Activated CD8-positive, alpha-beta memory T cell treated with anti-CD3 and anti-CD28 coated beads, Interleukin-2, amount 10 ng/mL, durations not matched to agents 7 days and 5 days (primary cell): ENCODE measurements at regions not wholly inside any gene's neighbourhood (a gene's known extent, or its start where the extent isn't known, plus 50 kb on each side); places are given as distances from the start of the nearest gene placed in this dataset.
"Not testable (repeated sequence)": the region's sequence is repeated elsewhere in the genome, so short reads cannot be mapped to it uniquely, and the experiment has no call there.

Experiments used
- ATAC-seq: fragments of 150-1000 bp; cut with Tn5 transposase; one replicate; pipeline ENCODE4 v1.10.0; 2021; ENCODE audit warnings: moderate library complexity
- CTCF ChIA-PET: fragments of 350-600 bp; sonication (Branson Sonifier 250); formaldehyde crosslinking; loops from one replicate; lab custom pipeline; 2021; ENCODE audit warnings: antibody characterized with exemption; lab: Charles Lee
- DNase-seq: peaks from one replicate; pipeline ENCODE4 v3.0.0-alpha.2; 2020
- H3K27ac Mint-ChIP-seq: one replicate; pipeline ENCODE4 v1.8.0; 2021; ENCODE audit warnings: mild to moderate bottlenecking, mixed read lengths
- H3K27me3 Mint-ChIP-seq: one replicate; pipeline ENCODE4 v1.8.0; 2021; ENCODE audit warnings: mixed read lengths
- H3K36me3 Mint-ChIP-seq: one replicate; pipeline ENCODE4 v1.8.0; 2021; ENCODE audit warnings: mild to moderate bottlenecking, mixed read lengths
- H3K4me1 Mint-ChIP-seq: one replicate; pipeline ENCODE4 v1.8.0; 2021; ENCODE audit warnings: mixed read lengths
- H3K4me3 Mint-ChIP-seq: one replicate; pipeline ENCODE4 v1.8.0; 2021; ENCODE audit warnings: mild to moderate bottlenecking, moderate library complexity, mixed read lengths
- H3K9me3 Mint-ChIP-seq: one replicate; pipeline ENCODE4 v1.8.0; 2022; ENCODE audit warnings: low read depth, mixed read lengths

- no peak for ATAC-seq
- Mint-ChIP-seq H3K4me3 (no peak overlapping the region), H3K27ac (no peak overlapping the region), H3K9me3 (no peaks in the 10 kb centered on the region), H3K27me3 (no peaks in the 10 kb centered on the region), H3K4me1 (no peaks in the 10 kb centered on the region), H3K36me3 (no peaks in the 10 kb centered on the region)
- CTCF ChIA-PET, result no interaction called here
- no peak for DNase-seq
Observed at GRCh38 chrX:129361576-129361975, 161.7 kb downstream of the SMARCA1 start.

DNA sequence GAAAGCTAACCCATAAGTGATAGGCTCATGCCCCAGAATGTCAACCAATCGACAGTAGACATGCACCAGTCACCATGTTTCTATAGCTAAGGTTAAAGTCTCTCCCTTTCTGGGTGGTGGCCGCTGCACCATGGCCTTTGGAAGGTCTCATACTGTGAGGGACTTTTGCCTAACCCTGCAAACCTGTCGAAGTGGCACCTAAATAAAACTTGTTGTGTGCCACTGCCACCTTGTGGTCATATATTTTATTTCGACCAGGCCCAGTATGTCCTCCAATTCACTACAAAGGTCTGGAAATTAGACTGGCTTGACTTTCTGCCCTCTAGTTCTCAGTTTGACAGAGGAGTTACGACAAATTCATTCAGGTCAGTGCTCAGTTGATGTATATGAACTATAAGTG, 163.1 kb downstream of the SMARCA1 start:
- CTCF ChIA-PET, result no interaction called here
- ATAC-seq, result peak; percentile 45

DNA sequence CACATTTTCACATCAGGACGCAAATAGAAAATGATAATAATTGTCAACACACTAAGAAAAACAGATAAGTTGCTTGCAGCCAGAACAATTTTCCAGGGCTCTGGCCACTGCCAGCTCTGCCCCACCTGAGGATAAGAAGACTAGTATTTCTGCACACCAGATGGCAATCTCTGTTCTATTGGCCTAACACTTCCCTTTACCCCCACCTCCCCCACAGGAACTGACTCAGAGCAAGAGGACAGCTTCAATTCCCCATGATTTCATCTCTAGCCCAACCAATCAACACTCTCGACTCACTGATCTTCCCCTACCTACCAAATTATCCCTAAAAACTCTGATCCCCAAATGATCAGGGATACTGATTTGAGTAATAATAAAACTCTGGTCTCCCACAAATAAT, 164.0 kb downstream of the SMARCA1 start:
- Mint-ChIP-seq H3K27me3 (no peaks in the 10 kb centered on the region), H3K27ac (no peak overlapping the region), H3K36me3 (no peaks in the 10 kb centered on the region), H3K4me3 (no peak overlapping the region), H3K9me3 (no peaks in the 10 kb centered on the region), H3K4me1 (no peaks in the 10 kb centered on the region)
- CTCF ChIA-PET, result no interaction called here
- ATAC-seq, result no peak
- no peak for DNase-seq

More for the DNA sequence above, 163.1 kb downstream of the SMARCA1 start:
- Mint-ChIP-seq H3K27ac (no peak overlapping the region), H3K36me3 (no peaks in the 10 kb centered on the region), H3K4me1 (no peaks in the 10 kb centered on the region), H3K4me3 (no peak overlapping the region), H3K9me3 (no peaks in the 10 kb centered on the region), H3K27me3 (no peaks in the 10 kb centered on the region)
- DNase-seq, result peak; percentile 44

DNA sequence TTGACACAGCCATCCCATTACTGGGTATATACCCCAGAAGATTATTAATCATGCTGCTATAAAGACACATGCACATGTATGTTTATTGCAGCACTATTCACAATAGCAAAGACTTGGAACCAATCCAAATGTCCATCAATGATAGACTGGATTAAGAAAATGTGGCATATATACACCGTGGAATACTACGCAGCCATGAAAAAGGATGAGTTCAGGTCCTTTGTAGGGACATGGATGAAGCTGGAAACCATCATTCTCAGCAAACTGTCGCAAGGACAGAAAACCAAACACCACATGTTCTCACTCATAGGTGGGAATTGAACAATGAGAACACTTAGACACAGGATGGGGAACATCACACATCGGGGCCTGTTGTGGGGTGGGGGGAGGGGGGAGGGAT, 165.9 kb downstream of the SMARCA1 start:
- H3K4me1 Mint-ChIP-seq, DNase-seq, CTCF ChIA-PET, H3K36me3 Mint-ChIP-seq, H3K9me3 Mint-ChIP-seq, H3K4me3 Mint-ChIP-seq, H3K27ac Mint-ChIP-seq, ATAC-seq, H3K27me3 Mint-ChIP-seq: not testable (repeated sequence)

GRCh38 chrX:129347291-129347690, 176.0 kb downstream of the SMARCA1 start:
- Mint-ChIP-seq H3K4me1 (no peaks in the 10 kb centered on the region), H3K27me3 (no peaks in the 10 kb centered on the region), H3K27ac (no peak overlapping the region), H3K9me3 (no peaks in the 10 kb centered on the region), H3K36me3 (no peaks in the 10 kb centered on the region), H3K4me3 (no peak overlapping the region)
- DNase-seq (no peak), ATAC-seq (no peak)
- CTCF ChIA-PET, result no interaction called here

- Mint-ChIP-seq H3K36me3 (no peaks in the 10 kb centered on the region), H3K4me1 (no peaks in the 10 kb centered on the region), H3K27me3 (no peaks in the 10 kb centered on the region), H3K4me3 (no peak overlapping the region), H3K27ac (no peak overlapping the region), H3K9me3 (no peaks in the 10 kb centered on the region)
- CTCF ChIA-PET, result no interaction called here
- no peak for DNase-seq
- ATAC-seq, result no peak
Observed at GRCh38 chrX:129346574-129346973, 176.7 kb downstream of the SMARCA1 start.

DNA sequence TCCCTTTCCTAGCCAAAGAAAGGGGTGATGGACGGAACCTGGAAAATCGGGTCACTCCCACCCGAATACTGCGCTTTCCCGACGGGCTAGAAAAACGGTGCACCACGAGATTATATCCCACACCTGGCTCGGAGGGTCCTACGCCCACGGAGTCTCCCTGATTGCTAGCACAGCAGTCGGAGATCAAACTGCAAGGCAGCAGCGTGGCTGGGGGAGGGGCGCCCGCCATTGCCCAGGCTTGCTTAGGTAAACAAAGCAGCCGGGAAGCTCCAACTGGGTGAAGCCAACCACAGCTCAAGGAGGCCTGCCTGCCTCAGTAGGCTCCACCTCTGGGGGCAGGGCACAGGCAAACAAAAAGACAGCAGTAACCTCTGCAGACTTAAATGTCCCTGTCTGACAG, 186.0 kb downstream of the SMARCA1 start:
- H3K4me3 Mint-ChIP-seq, H3K36me3 Mint-ChIP-seq, H3K9me3 Mint-ChIP-seq, H3K27ac Mint-ChIP-seq, H3K27me3 Mint-ChIP-seq, ATAC-seq, DNase-seq, CTCF ChIA-PET, H3K4me1 Mint-ChIP-seq: not testable (repeated sequence)

- H3K27ac Mint-ChIP-seq, result no peak overlapping the region
- ATAC-seq (no peak), DNase-seq (no peak)
- H3K4me1 Mint-ChIP-seq, result no peaks in the 10 kb centered on the region
- CTCF ChIA-PET, result no interaction called here
- H3K9me3 Mint-ChIP-seq, result no peaks in the 10 kb centered on the region
- no peaks in the 10 kb centered on the region for H3K36me3 Mint-ChIP-seq
- H3K27me3 Mint-ChIP-seq, result no peaks in the 10 kb centered on the region
- H3K4me3 Mint-ChIP-seq, result no peak overlapping the region
Observed at GRCh38 chrX:129323115-129323514, 200.2 kb downstream of the SMARCA1 start.

GRCh38 chrX:129318375-129318774, 204.9 kb downstream of the SMARCA1 start:
- Mint-ChIP-seq H3K27me3 (no peaks in the 10 kb centered on the region), H3K36me3 (no peaks in the 10 kb centered on the region), H3K4me3 (no peak overlapping the region), H3K4me1 (no peaks in the 10 kb centered on the region), H3K9me3 (no peaks in the 10 kb centered on the region), H3K27ac (no peak overlapping the region)
- CTCF ChIA-PET, result no interaction called here
- no peak for ATAC-seq
- no peak for DNase-seq

- Mint-ChIP-seq H3K27me3 (no peaks in the 10 kb centered on the region), H3K9me3 (no peaks in the 10 kb centered on the region), H3K27ac (no peak overlapping the region), H3K4me1 (no peaks in the 10 kb centered on the region), H3K4me3 (no peak overlapping the region), H3K36me3 (no peaks in the 10 kb centered on the region)
- ATAC-seq (no peak), DNase-seq (no peak)
- CTCF ChIA-PET, result no interaction called here
Observed at GRCh38 chrX:129316461-129316860, 206.8 kb downstream of the SMARCA1 start.

- Mint-ChIP-seq H3K4me3 (no peak overlapping the region), H3K9me3 (no peaks in the 10 kb centered on the region), H3K27ac (no peak overlapping the region), H3K27me3 (no peaks in the 10 kb centered on the region), H3K36me3 (no peaks in the 10 kb centered on the region), H3K4me1 (no peaks in the 10 kb centered on the region)
- DNase-seq (no peak), ATAC-seq (no peak)
- CTCF ChIA-PET, result no interaction called here
Observed at GRCh38 chrX:129310000-129310399, 213.3 kb downstream of the SMARCA1 start.

DNA sequence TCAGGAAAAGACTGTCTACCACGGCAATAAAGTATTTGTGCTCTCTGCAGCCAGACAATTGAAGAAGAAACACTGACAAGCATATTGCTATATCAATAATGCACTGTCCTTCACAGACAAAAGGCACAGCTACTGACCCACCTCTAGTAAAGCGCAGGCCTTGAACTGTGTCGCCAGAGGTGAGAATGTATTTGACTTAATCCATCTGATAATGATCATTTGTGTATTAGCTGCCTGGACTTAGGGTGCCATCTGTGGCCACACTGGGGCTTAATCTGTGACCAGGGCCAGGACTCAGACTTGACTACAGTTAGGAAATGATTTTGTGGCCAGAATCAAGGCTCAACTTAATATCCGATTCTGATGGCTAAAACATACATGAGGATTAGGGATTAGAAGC, 260.4 kb downstream of the SMARCA1 start:
- Mint-ChIP-seq H3K9me3 (no peaks in the 10 kb centered on the region), H3K36me3 (no peaks in the 10 kb centered on the region), H3K27me3 (peaks cover 2% of the 10 kb centered on the region), H3K4me1 (no peaks in the 10 kb centered on the region), H3K27ac (no peak overlapping the region), H3K4me3 (no peak overlapping the region)
- DNase-seq, result no peak
- ATAC-seq, result no peak
- CTCF ChIA-PET, result no interaction called here

DNA sequence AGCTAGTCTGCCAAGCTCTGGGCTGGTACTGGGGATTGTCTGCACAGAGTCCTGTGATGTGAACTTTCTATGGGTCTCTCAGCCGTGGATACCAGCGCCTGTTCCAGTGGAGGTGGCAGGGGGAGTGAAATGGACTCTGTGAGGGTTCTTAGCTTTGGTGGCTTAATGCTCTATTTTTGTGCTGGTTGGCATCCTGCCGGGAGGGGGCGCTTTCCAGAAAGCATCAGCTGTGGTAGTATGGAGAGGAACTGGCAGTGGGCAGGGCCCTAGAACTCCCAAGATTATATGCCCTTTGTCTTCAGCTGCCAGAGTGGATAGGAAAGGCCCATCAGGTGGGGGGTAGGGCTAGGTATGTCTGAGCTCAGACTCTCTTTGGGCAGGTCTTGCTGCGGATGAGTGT, 267.8 kb downstream of the SMARCA1 start:
- H3K9me3 Mint-ChIP-seq, DNase-seq, ATAC-seq, H3K27ac Mint-ChIP-seq, H3K27me3 Mint-ChIP-seq, H3K4me1 Mint-ChIP-seq, H3K36me3 Mint-ChIP-seq, H3K4me3 Mint-ChIP-seq, CTCF ChIA-PET: not testable (repeated sequence)

- no peaks in the 10 kb centered on the region for H3K9me3 Mint-ChIP-seq
- H3K4me1 Mint-ChIP-seq, result no peaks in the 10 kb centered on the region
- no peak overlapping the region for H3K27ac Mint-ChIP-seq
- no peaks in the 10 kb centered on the region for H3K36me3 Mint-ChIP-seq
- no peaks in the 10 kb centered on the region for H3K27me3 Mint-ChIP-seq
- ATAC-seq (no peak), DNase-seq (no peak)
- CTCF ChIA-PET, result no interaction called here
- H3K4me3 Mint-ChIP-seq, result no peak overlapping the region
Observed at GRCh38 chrX:129249563-129249962, 273.7 kb downstream of the SMARCA1 start.

GRCh38 chrX:129247642-129248041, 275.6 kb downstream of the SMARCA1 start:
- no peak for ATAC-seq
- DNase-seq, result no peak
- CTCF ChIA-PET, result no interaction called here
- no peaks in the 10 kb centered on the region for H3K27me3 Mint-ChIP-seq
- no peaks in the 10 kb centered on the region for H3K4me1 Mint-ChIP-seq
- no peak overlapping the region for H3K4me3 Mint-ChIP-seq
- no peaks in the 10 kb centered on the region for H3K36me3 Mint-ChIP-seq
- no peak overlapping the region for H3K27ac Mint-ChIP-seq
- H3K9me3 Mint-ChIP-seq, result no peaks in the 10 kb centered on the region
